ENCODE measurements at regions not wholly inside any gene's neighbourhood (a gene's known extent, or its start where the extent isn't known, plus 50 kb on each side); places are given as distances from the start of the nearest gene placed in this dataset.

GRCh38 chr3:187878772-187879518 is 133.7 kb upstream of the BCL6 start:
- Histone ChIP-seq H3K4me2 (ENCODE audit: low read length) (no peak overlapping the region), H3K27ac (no peak overlapping the region), H3K9ac (no peak overlapping the region), H2AFZ (no peak overlapping the region), H3K4me1 (no peaks in the 10 kb centered on the region), H3K36me3 (ENCODE audit: control insufficient read depth, insufficient read depth, low read length) (no peaks in the 10 kb centered on the region), H3K4me3 (ENCODE audit: low read depth, low read length) (no peak overlapping the region), H3K9me3 (ENCODE audit: control insufficient read depth, low read length) (no peaks in the 10 kb centered on the region), H3K79me2 (no peaks in the 10 kb centered on the region), H3K27me3 (ENCODE audit: control insufficient read depth, insufficient read depth, low read length) (no peaks in the 10 kb centered on the region)
- no peak for TF ChIP-seq CTCF (IDR thresholded peaks at IDR 0.05)

- Histone ChIP-seq H3K4me3 (ENCODE audit: low read depth, low read length) (no peak overlapping the region), H3K27ac (no peak overlapping the region), H3K9me3 (ENCODE audit: control insufficient read depth, low read length) (no peaks in the 10 kb centered on the region), H3K4me1 (no peaks in the 10 kb centered on the region), H3K36me3 (ENCODE audit: control insufficient read depth, insufficient read depth, low read length) (no peaks in the 10 kb centered on the region), H3K79me2 (no peaks in the 10 kb centered on the region), H3K27me3 (ENCODE audit: control insufficient read depth, insufficient read depth, low read length) (no peaks in the 10 kb centered on the region), H2AFZ (no peak overlapping the region), H3K4me2 (ENCODE audit: low read length) (no peak overlapping the region), H3K9ac (no peak overlapping the region)
- no peak for TF ChIP-seq CTCF (IDR thresholded peaks at IDR 0.05)
These were observed 135.2 kb upstream of the BCL6 start for GRCh38 chr3:187880441-187880840.

GRCh38 chr3:187880851-187881250 is 135.6 kb upstream of the BCL6 start:
- peaks cover under 1% of the 10 kb centered on the region for H3K9me3 ChIP-seq (ENCODE audit: control insufficient read depth, low read length)
- no peak overlapping the region for H3K9ac ChIP-seq
- H3K79me2 ChIP-seq, result no peaks in the 10 kb centered on the region
- H3K27me3 ChIP-seq (ENCODE audit: control insufficient read depth, insufficient read depth, low read length), result no peaks in the 10 kb centered on the region
- H3K4me2 ChIP-seq (ENCODE audit: low read length), result no peak overlapping the region
- no peaks in the 10 kb centered on the region for H3K36me3 ChIP-seq (ENCODE audit: control insufficient read depth, insufficient read depth, low read length)
- no peak overlapping the region for H3K4me3 ChIP-seq (ENCODE audit: low read depth, low read length)
- no peaks in the 10 kb centered on the region for H3K4me1 ChIP-seq
- no peak for TF ChIP-seq CTCF (IDR thresholded peaks at IDR 0.05)
- H3K27ac ChIP-seq, result no peak overlapping the region
- no peak overlapping the region for H2AFZ ChIP-seq

GRCh38 chr3:187888701-187889100 is 143.4 kb upstream of the BCL6 start:
- no peak for TF ChIP-seq CTCF (IDR thresholded peaks at IDR 0.05)
- Histone ChIP-seq H3K9me3 (ENCODE audit: control insufficient read depth, low read length) (peaks cover 4% of the 10 kb centered on the region), H3K4me3 (ENCODE audit: low read depth, low read length) (no peak overlapping the region), H3K27me3 (ENCODE audit: control insufficient read depth, insufficient read depth, low read length) (no peaks in the 10 kb centered on the region), H3K79me2 (no peaks in the 10 kb centered on the region), H3K4me1 (peaks cover 4% of the 10 kb centered on the region), H2AFZ (no peak overlapping the region), H3K4me2 (ENCODE audit: low read length) (no peak overlapping the region), H3K9ac (no peak overlapping the region), H3K27ac (peak overlapping the region; percentile 80), H3K36me3 (ENCODE audit: control insufficient read depth, insufficient read depth, low read length) (no peaks in the 10 kb centered on the region)

- Histone ChIP-seq H3K79me2 (no peaks in the 10 kb centered on the region), H3K9ac (no peak overlapping the region), H3K4me3 (ENCODE audit: low read depth, low read length) (no peak overlapping the region), H3K9me3 (ENCODE audit: control insufficient read depth, low read length) (peaks cover 4% of the 10 kb centered on the region), H2AFZ (peak overlapping the region; percentile 74), H3K36me3 (ENCODE audit: control insufficient read depth, insufficient read depth, low read length) (no peaks in the 10 kb centered on the region), H3K27ac (peak overlapping the region; percentile 80), H3K4me2 (ENCODE audit: low read length) (no peak overlapping the region), H3K4me1 (peaks cover 4% of the 10 kb centered on the region), H3K27me3 (ENCODE audit: control insufficient read depth, insufficient read depth, low read length) (no peaks in the 10 kb centered on the region)
- no peak for TF ChIP-seq CTCF (IDR thresholded peaks at IDR 0.05)
These were observed 143.8 kb upstream of the BCL6 start for GRCh38 chr3:187889106-187889505.
